ENCODE measurements at regions not wholly inside any gene's neighbourhood (a gene's known extent, or its start where the extent isn't known, plus 50 kb on each side); places are given as distances from the start of the nearest gene placed in this dataset.

- POLR2A ChIA-PET: no interaction called here
- Histone ChIP-seq H3K4me3 (ENCODE audit: control insufficient read depth in 1 of 2, extremely low read depth in 1 of 2, low read length in 1 of 2) (no peak overlapping the region), H3K4me1 (ENCODE audit: control insufficient read depth in 1 of 2, extremely low read depth in 1 of 2, insufficient read depth in 2 of 2, low read length in 2 of 2) (no peaks in the 10 kb centered on the region), H3K36me3 (ENCODE audit: control insufficient read depth in 2 of 2, extremely low read depth in 1 of 2, insufficient read depth in 1 of 2, low read length in 1 of 2) (no peaks in the 10 kb centered on the region), H3K9me3 (no peaks in the 10 kb centered on the region), H3K27me3 (replicated peaks in 1 of 2; ENCODE audit: control insufficient read depth in 2 of 2, extremely low read depth in 1 of 2, insufficient read depth in 2 of 2, low read length in 1 of 2) (no peaks in the 10 kb centered on the region), H3K27ac (ENCODE audit: low read length) (no peak overlapping the region)
- DNase-seq: no peak
- no peaks in the 10 kb centered on the region for H3K36me3 Mint-ChIP-seq
- no peak overlapping the region for H3K27ac Mint-ChIP-seq
- CTCF ChIA-PET: no interaction called here
- no peak overlapping the region for H3K4me3 Mint-ChIP-seq
- ATAC-seq (replicated peaks in 1 of 4): no peak
- no peaks in the 10 kb centered on the region for H3K27me3 Mint-ChIP-seq
- H3K4me1 Mint-ChIP-seq: no peaks in the 10 kb centered on the region
- no CpG with 5 or more reads among the region's 1 CpG for WGBS (ENCODE audit: insufficient coverage)
- H3K9me3 Mint-ChIP-seq: peaks cover 4 to 13% (median 6%) of the 10 kb centered on the region in 3 donors
Measured at GRCh38 chr12:77742631-77743030, 88.1 kb upstream of the NAV3 start.

GRCh38 chr12:77741974-77742517, 88.6 kb upstream of the NAV3 start:
- H3K27me3 Mint-ChIP-seq: no peaks in the 10 kb centered on the region
- Histone ChIP-seq H3K4me3 (ENCODE audit: control insufficient read depth in 1 of 2, extremely low read depth in 1 of 2, low read length in 1 of 2) (no peak overlapping the region), H3K4me1 (ENCODE audit: control insufficient read depth in 1 of 2, extremely low read depth in 1 of 2, insufficient read depth in 2 of 2, low read length in 2 of 2) (no peaks in the 10 kb centered on the region), H3K36me3 (ENCODE audit: control insufficient read depth in 2 of 2, extremely low read depth in 1 of 2, insufficient read depth in 1 of 2, low read length in 1 of 2) (no peaks in the 10 kb centered on the region), H3K27me3 (replicated peaks in 1 of 2; ENCODE audit: control insufficient read depth in 2 of 2, extremely low read depth in 1 of 2, insufficient read depth in 2 of 2, low read length in 1 of 2) (no peaks in the 10 kb centered on the region), H3K9me3 (no peaks in the 10 kb centered on the region), H3K27ac (ENCODE audit: low read length) (no peak overlapping the region)
- ChIA-PET POLR2A (no interaction called here), CTCF (no interaction called here)
- H3K4me3 Mint-ChIP-seq: no peak overlapping the region
- peaks cover 4 to 13% (median 6%) of the 10 kb centered on the region in 3 donors for H3K9me3 Mint-ChIP-seq
- no peak for DNase-seq
- no CpG with 5 or more reads among the region's 1 CpG for WGBS (ENCODE audit: insufficient coverage)
- H3K4me1 Mint-ChIP-seq: no peaks in the 10 kb centered on the region
- no peak for ATAC-seq (replicated peaks in 1 of 4)
- H3K36me3 Mint-ChIP-seq: no peaks in the 10 kb centered on the region
- H3K27ac Mint-ChIP-seq: no peak overlapping the region

- H3K27me3 Mint-ChIP-seq: no peaks in the 10 kb centered on the region
- no peak overlapping the region for H3K4me3 Mint-ChIP-seq
- no peaks in the 10 kb centered on the region for H3K4me1 ChIP-seq (ENCODE audit: control insufficient read depth in 1 of 2, extremely low read depth in 1 of 2, insufficient read depth in 2 of 2, low read length in 2 of 2)
- no peaks in the 10 kb centered on the region for H3K4me1 Mint-ChIP-seq
- 100% methylated on average over 1 of the region's 6 CpGs for WGBS (ENCODE audit: insufficient coverage)
- H3K9me3 Mint-ChIP-seq: peaks cover 4 to 10% (median 8%) of the 10 kb centered on the region in 3 donors
- CTCF ChIA-PET: no interaction called here
- DNase-seq (no peak), ATAC-seq (replicated peaks in 1 of 4) (no peak)
- no peak overlapping the region for H3K27ac Mint-ChIP-seq
- H3K36me3 Mint-ChIP-seq: no peaks in the 10 kb centered on the region
- no peaks in the 10 kb centered on the region for H3K9me3 ChIP-seq
- no peak overlapping the region for H3K4me3 ChIP-seq (ENCODE audit: control insufficient read depth in 1 of 2, extremely low read depth in 1 of 2, low read length in 1 of 2)
- H3K36me3 ChIP-seq (ENCODE audit: control insufficient read depth in 2 of 2, extremely low read depth in 1 of 2, insufficient read depth in 1 of 2, low read length in 1 of 2): no peaks in the 10 kb centered on the region
- no peaks in the 10 kb centered on the region for H3K27me3 ChIP-seq (replicated peaks in 1 of 2; ENCODE audit: control insufficient read depth in 2 of 2, extremely low read depth in 1 of 2, insufficient read depth in 2 of 2, low read length in 1 of 2)
- POLR2A ChIA-PET: no interaction called here
- H3K27ac ChIP-seq (ENCODE audit: low read length): no peak overlapping the region
Measured at GRCh38 chr12:77736219-77736965, 94.3 kb upstream of the NAV3 start.

- Histone ChIP-seq H3K4me3 (ENCODE audit: control insufficient read depth in 1 of 2, extremely low read depth in 1 of 2, low read length in 1 of 2) (no peak overlapping the region), H3K27me3 (replicated peaks in 1 of 2; ENCODE audit: control insufficient read depth in 2 of 2, extremely low read depth in 1 of 2, insufficient read depth in 2 of 2, low read length in 1 of 2) (no peaks in the 10 kb centered on the region), H3K36me3 (ENCODE audit: control insufficient read depth in 2 of 2, extremely low read depth in 1 of 2, insufficient read depth in 1 of 2, low read length in 1 of 2) (no peaks in the 10 kb centered on the region), H3K27ac (ENCODE audit: low read length) (no peak overlapping the region), H3K4me1 (ENCODE audit: control insufficient read depth in 1 of 2, extremely low read depth in 1 of 2, insufficient read depth in 2 of 2, low read length in 2 of 2) (no peaks in the 10 kb centered on the region), H3K9me3 (no peaks in the 10 kb centered on the region)
- POLR2A ChIA-PET: interaction anchor here in 1 of 2 donors (0.6 kb wide), 1 partner anchor 147 kb away, joined by 3 read pairs; no protein-coding TSS in a partner anchor
- no peak overlapping the region for H3K4me3 Mint-ChIP-seq
- no peaks in the 10 kb centered on the region for H3K36me3 Mint-ChIP-seq
- peaks cover 4 to 11% (median 5%) of the 10 kb centered on the region in 3 donors for H3K9me3 Mint-ChIP-seq
- WGBS (ENCODE audit: insufficient coverage): no CpG with 5 or more reads among the region's 4 CpGs
- no peaks in the 10 kb centered on the region for H3K27me3 Mint-ChIP-seq
- ATAC-seq (replicated peaks in 1 of 4): no peak
- no peaks in the 10 kb centered on the region for H3K4me1 Mint-ChIP-seq
- CTCF ChIA-PET: interaction anchor here in 1 of 2 donors (0.6 kb wide), 1 partner anchor 378 kb away, joined by 3 read pairs; no protein-coding TSS in a partner anchor
- H3K27ac Mint-ChIP-seq: no peak overlapping the region
- no peak for DNase-seq
Measured at GRCh38 chr12:77734214-77734883, 96.3 kb upstream of the NAV3 start.

GRCh38 chr12:77728018-77728417, 102.7 kb upstream of the NAV3 start:
- no peaks in the 10 kb centered on the region for H3K9me3 ChIP-seq
- ATAC-seq (replicated peaks in 1 of 4) (no peak), DNase-seq (no peak)
- no peak overlapping the region for H3K27ac ChIP-seq (ENCODE audit: low read length)
- H3K27me3 ChIP-seq (replicated peaks in 1 of 2; ENCODE audit: control insufficient read depth in 2 of 2, extremely low read depth in 1 of 2, insufficient read depth in 2 of 2, low read length in 1 of 2): no peaks in the 10 kb centered on the region
- no peak overlapping the region for H3K27ac Mint-ChIP-seq
- no peaks in the 10 kb centered on the region for H3K4me1 ChIP-seq (ENCODE audit: control insufficient read depth in 1 of 2, extremely low read depth in 1 of 2, insufficient read depth in 2 of 2, low read length in 2 of 2)
- H3K4me3 ChIP-seq (ENCODE audit: control insufficient read depth in 1 of 2, extremely low read depth in 1 of 2, low read length in 1 of 2): no peak overlapping the region
- no peaks in the 10 kb centered on the region for H3K36me3 Mint-ChIP-seq
- H3K9me3 Mint-ChIP-seq: peaks cover 5 to 12% (median 5%) of the 10 kb centered on the region in 3 donors
- ChIA-PET POLR2A (no interaction called here), CTCF (no interaction called here)
- H3K36me3 ChIP-seq (ENCODE audit: control insufficient read depth in 2 of 2, extremely low read depth in 1 of 2, insufficient read depth in 1 of 2, low read length in 1 of 2): no peaks in the 10 kb centered on the region
- no peak overlapping the region for H3K4me3 Mint-ChIP-seq
- WGBS (ENCODE audit: insufficient coverage): 50% methylated on average over 1 of the region's 2 CpGs
- no peaks in the 10 kb centered on the region for H3K27me3 Mint-ChIP-seq
- no peaks in the 10 kb centered on the region for H3K4me1 Mint-ChIP-seq

GRCh38 chr12:77727442-77728001, 103.2 kb upstream of the NAV3 start:
- H3K27ac ChIP-seq (ENCODE audit: low read length): no peak overlapping the region
- H3K4me3 ChIP-seq (ENCODE audit: control insufficient read depth in 1 of 2, extremely low read depth in 1 of 2, low read length in 1 of 2): no peak overlapping the region
- ATAC-seq (replicated peaks in 1 of 4) (no peak), DNase-seq (no peak)
- no peaks in the 10 kb centered on the region for H3K36me3 ChIP-seq (ENCODE audit: control insufficient read depth in 2 of 2, extremely low read depth in 1 of 2, insufficient read depth in 1 of 2, low read length in 1 of 2)
- no peaks in the 10 kb centered on the region for H3K27me3 ChIP-seq (replicated peaks in 1 of 2; ENCODE audit: control insufficient read depth in 2 of 2, extremely low read depth in 1 of 2, insufficient read depth in 2 of 2, low read length in 1 of 2)
- 50% methylated on average over 1 of the region's 4 CpGs for whole genome bisulfite sequencing (ENCODE audit: insufficient coverage)
- H3K9me3 ChIP-seq: no peaks in the 10 kb centered on the region
- Mint-ChIP-seq H3K4me1 (no peaks in the 10 kb centered on the region), H3K27me3 (no peaks in the 10 kb centered on the region), H3K4me3 (no peak overlapping the region), H3K36me3 (no peaks in the 10 kb centered on the region), H3K9me3 (peaks cover 5 to 12% (median 5%) of the 10 kb centered on the region in 3 donors), H3K27ac (no peak overlapping the region)
- POLR2A ChIA-PET: no interaction called here
- CTCF ChIA-PET: no interaction called here
- H3K4me1 ChIP-seq (ENCODE audit: control insufficient read depth in 1 of 2, extremely low read depth in 1 of 2, insufficient read depth in 2 of 2, low read length in 2 of 2): no peaks in the 10 kb centered on the region

All from T-cell (primary cell).